ENCODE measurements at regions not wholly inside any gene's neighbourhood (a gene's known extent, or its start where the extent isn't known, plus 50 kb on each side); places are given as distances from the start of the nearest gene placed in this dataset.

DNA sequence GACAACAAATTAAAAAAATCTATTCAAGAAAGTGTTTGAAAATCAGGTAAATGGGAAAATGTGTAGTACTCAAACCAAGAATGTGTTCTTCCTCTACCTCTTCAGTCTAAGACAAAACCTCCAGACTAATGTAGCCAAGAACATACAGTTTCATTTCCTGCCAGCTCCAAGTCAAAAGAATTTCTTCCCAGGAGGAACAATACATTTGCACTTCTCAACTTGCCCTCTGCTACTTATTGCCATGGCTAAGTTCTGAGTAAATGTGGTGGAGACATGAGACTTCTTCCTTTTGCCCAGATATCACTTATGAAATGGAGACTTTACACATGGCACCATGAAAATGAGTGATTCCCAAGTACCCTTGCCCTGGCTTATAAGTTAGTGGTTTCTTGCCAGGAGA is 2112.2 kb upstream of the C9orf72 start:
- TF ChIP-seq, protein P1, sequence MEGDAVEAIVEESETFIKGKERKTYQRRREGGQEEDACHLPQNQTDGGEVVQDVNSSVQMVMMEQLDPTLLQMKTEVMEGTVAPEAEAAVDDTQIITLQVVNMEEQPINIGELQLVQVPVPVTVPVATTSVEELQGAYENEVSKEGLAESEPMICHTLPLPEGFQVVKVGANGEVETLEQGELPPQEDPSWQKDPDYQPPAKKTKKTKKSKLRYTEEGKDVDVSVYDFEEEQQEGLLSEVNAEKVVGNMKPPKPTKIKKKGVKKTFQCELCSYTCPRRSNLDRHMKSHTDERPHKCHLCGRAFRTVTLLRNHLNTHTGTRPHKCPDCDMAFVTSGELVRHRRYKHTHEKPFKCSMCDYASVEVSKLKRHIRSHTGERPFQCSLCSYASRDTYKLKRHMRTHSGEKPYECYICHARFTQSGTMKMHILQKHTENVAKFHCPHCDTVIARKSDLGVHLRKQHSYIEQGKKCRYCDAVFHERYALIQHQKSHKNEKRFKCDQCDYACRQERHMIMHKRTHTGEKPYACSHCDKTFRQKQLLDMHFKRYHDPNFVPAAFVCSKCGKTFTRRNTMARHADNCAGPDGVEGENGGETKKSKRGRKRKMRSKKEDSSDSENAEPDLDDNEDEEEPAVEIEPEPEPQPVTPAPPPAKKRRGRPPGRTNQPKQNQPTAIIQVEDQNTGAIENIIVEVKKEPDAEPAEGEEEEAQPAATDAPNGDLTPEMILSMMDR (IDR thresholded peaks at IDR 0.05) = no peak
- no peak for TF ChIP-seq POLR2A (IDR thresholded peaks at IDR 0.05)

Data from lower leg skin (tissue), 3 donors.